ENCODE measurements at regions not wholly inside any gene's neighbourhood (a gene's known extent, or its start where the extent isn't known, plus 50 kb on each side); places are given as distances from the start of the nearest gene placed in this dataset.
"Not testable (repeated sequence)": the region's sequence is repeated elsewhere in the genome, so short reads cannot be mapped to it uniquely, and the experiment has no call there.

- no peak for DNase-seq
Observed at GRCh38 chr15:92829875-92830274, 70.2 kb upstream of the CHD2 start.

- DNase-seq = no peak
Observed at GRCh38 chr15:92831336-92831654, 68.8 kb upstream of the CHD2 start.

- DNase-seq = peak; percentile 84 to 86
Observed at GRCh38 chr15:92831655-92832328, 68.3 kb upstream of the CHD2 start.

GRCh38 chr15:92833106-92833433 is 67.1 kb upstream of the CHD2 start:
- no peak for DNase-seq

GRCh38 chr15:92833493-92834271 is 66.4 kb upstream of the CHD2 start:
- no peak for DNase-seq

GRCh38 chr15:92839696-92840095 is 60.4 kb upstream of the CHD2 start:
- no peak for DNase-seq

- DNase-seq = no peak
Observed at GRCh38 chr15:92840149-92840548, 60.0 kb upstream of the CHD2 start.

- DNase-seq = no peak
Observed at GRCh38 chr15:92843326-92843725, 56.8 kb upstream of the CHD2 start.

- no peak for DNase-seq
Observed at GRCh38 chr15:92843814-92844213, 56.3 kb upstream of the CHD2 start.

- DNase-seq = peak; percentile 94 to 97
Observed at GRCh38 chr15:92845126-92845508, 55.0 kb upstream of the CHD2 start.

GRCh38 chr15:92846741-92847140 is 53.4 kb upstream of the CHD2 start:
- DNase-seq = peak in 1 of 2 donors; percentile 6

GRCh38 chr15:92847841-92848240 is 52.3 kb upstream of the CHD2 start:
- DNase-seq = no peak

GRCh38 chr15:92848464-92848851 is 51.7 kb upstream of the CHD2 start:
- DNase-seq = no peak

GRCh38 chr15:92848852-92849598 is 51.1 kb upstream of the CHD2 start:
- DNase-seq = peak; percentile 67 to 76

GRCh38 chr15:92850218-92850617 is 49.9 kb upstream of the CHD2 start:
- not testable (repeated sequence) for DNase-seq
